ENCODE measurements at regions not wholly inside any gene's neighbourhood (a gene's known extent, or its start where the extent isn't known, plus 50 kb on each side); places are given as distances from the start of the nearest gene placed in this dataset.

DNA sequence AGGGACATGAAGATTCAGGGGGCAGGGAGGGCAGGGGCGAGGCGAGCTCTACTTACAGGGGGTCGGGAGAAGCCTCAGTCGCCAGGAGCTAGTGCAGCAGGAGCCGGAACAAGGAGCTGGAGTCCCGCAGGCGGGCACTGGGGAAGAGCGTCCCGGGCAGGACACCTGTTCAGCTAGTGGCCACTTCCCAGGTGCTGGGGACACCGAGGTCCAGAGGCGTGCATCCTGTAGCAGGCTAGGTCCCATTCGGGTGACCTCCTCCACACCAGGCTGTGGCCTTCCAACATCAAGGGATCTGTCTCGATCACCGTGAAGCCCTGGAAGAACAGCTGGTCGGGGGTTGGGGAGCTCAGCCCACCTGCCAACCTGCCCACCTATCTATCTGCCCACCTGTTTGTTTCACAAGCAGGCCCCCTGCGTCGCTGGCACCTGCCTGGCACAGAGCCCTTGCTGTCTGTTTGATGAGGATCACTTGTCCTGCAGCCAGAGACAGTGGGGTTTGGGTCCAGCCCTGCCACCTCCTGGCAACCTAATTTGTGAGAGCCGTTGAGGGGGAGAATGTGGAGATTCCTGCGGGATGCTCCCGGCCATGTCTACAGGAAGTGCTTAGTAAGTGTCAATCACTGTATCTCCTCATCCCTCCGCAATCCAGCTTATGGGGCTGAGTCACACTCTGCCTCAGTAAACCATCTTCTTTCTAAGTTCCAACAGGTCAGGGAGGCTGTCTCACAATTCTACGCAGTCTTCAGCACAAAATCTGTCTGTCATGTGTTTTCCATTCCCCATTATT lies 940.9 kb downstream of the BRD1 start:
- no peak for DNase-seq (ENCODE audit: low read depth in 3 of 3)

DNA sequence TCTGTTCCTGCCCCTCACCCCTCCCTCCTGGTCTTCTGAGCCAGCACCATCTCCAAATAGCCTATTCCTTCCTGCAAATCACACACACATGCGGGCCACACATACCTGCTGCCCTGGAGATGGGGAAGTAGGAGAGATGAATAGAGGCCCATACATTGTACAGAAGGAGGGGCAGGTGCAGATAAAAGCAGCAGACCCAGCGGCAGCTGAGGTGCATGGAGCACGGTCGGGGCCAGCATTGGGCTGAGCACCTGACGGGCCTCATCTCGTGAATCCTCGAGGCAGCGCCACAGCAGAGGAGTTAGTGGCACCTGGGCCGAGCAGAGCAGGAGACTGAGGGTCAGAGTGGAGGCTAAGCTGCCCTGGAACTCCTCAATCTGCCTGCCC lies 941.8 kb downstream of the BRD1 start:
- no peak for DNase-seq (ENCODE audit: low read depth in 3 of 3)

DNA sequence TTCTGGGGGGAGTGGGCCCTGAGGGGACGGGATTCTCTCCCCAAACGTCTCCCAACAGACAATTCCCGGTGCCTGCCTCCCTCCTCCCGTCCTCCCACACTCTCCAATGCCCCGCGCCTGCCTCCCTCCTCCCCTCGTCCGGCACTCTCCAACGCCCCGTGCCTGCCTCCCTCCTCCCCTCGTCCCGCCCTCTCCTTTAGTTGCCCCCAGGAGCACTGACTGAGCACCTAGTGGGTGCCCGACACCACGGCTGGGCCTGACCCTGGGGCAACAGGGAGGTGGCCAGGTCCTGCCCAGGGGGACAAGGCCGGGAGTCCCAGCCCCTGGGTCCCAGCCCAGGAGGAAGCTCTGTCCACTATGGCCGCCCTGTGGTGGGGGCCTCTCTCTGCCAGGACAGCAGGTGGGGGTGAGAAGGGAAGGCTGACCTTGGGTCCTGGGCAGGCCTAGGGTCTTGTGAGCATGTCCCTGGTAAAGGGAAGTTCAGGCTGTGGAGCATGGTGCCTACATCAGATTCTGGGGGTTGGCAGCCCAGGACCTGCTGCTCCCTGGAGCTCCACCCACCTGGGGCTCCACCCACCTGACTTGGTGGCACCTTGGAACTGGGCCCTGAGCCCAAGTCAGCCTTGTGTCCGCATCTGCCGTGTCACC lies 942.3 kb downstream of the BRD1 start:
- DNase-seq (ENCODE audit: low read depth in 3 of 3), result no peak

DNA sequence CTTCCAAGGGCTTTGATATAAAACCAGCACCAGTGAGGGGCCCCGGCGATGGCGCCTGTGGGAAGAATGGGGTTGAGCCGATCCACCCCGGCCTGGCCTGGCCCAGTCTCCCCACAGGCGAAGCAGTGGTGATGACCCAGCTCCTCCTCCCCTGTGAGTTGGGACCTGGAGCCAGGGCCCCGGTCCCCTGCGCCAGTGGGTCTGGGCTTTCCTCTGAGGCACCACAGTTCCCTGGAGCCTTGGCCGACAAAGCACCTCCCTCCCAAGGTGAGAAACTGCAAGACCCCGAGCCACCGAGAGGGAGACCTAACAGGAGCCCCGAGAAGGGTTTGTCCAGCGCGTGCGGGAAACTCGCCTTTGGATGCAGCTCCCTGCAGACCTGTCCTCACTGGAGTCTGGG lies 942.9 kb downstream of the BRD1 start:
- no peak for DNase-seq (ENCODE audit: low read depth in 3 of 3)

DNA sequence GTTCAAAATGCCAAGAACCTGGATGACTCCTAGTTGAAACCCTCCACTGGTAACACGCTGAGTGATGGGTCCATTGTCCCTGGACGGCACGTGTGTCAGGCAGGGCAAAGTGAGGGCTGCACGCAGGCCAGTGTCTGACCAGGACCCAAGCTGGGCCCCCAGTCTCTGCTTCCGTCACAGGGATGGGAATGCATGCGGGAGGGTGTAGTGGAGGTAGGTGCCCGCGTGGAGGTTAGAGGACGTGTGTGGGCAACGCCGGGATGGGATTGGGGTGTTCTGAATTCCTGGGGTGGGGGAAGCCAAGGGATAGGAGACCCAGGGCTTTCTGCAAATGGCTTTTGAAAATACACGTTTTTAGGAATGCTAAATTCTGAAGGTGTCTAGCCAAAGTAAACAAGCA lies 943.3 kb downstream of the BRD1 start:
- no peak for DNase-seq (ENCODE audit: low read depth in 3 of 3)

DNA sequence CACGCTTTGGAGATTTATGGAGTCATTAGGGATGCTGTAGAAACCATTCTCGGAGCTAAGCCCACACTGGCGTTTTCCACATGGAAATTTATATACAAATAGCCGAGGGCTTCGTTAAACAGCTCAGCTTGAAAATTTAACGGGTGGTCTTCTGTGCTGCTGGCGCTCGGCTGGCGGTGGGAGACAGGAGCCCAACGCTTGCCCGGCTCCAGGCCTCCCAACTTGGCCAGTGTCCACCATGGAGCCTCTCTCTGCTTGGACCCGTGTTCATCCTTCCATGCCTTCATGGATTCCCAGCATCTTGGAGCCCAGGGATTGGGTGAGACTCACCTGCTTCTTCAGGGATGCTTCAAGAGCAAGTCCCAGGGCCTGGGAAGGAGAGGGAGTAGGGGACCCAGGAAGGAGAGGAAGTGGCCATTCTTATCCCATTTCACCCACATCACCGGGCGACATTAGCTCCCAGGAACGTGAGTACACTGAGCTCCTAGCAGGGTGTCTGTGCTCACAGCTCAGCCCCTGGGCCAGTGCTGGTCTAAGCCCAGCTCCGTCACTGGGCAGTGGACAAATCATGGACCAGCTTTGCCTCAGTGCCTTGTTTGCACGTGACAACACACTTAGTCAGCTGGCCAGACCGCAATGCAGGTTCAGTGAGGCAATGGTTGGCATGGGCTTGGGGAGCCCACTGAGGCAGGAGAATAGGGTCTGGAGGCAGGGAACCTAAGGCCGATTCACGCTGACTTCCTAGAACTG lies 944.3 kb downstream of the BRD1 start:
- no peak for DNase-seq (ENCODE audit: low read depth in 3 of 3)

DNA sequence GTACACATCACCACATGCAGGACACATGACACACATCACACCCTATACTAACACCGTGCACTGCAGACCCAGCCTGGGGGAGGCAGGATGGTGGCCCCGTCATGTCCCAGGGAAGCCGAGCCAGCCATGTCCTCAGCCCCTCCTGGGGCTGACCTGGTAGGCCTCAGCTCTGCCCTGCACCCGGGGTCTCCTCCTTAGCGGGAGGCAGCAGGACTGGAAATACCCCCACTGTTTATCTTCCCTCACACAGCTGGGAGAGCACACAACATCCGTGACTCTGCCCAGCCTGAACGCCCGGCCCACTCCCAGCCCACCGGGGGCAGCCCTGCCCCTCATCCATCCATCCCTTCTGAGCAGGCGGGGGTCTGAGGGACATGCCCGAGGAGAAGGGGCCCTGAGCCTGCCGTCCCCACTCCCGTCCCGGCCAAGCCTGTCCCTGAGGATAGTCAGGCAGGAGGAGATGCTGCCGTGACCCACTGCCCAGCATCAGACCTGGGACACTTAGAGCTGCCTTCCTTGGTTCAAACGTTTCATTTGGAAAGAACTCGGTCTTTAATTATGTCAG lies 945.0 kb downstream of the BRD1 start:
- DNase-seq (ENCODE audit: low read depth in 3 of 3), result no peak

DNA sequence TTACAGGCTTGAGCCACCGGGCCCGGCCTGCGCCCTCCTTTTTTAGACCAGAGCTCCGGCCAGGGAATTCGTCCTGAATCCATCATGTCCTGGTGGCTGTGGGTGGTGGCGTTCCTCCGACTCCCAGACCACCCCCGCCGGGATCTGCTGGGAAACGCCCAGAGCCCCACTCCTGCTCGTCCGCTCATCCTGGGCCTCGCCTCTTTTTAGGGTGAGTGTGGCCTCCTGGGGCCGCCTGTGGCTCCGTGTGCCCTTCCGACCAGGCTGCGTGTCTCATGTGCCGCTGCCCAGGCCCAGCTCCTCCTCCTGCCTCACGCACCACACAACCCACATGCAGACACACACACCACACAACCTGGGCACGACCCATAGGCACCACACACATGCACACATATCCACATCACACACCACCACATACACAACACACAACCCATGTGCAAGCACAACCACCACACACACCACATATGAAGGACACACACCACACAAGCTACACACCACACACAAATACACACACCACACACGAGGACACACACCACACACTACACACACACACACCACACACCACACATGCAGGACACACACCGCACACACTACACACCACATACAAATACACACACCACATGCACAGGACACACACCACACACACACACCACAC lies 946.2 kb downstream of the BRD1 start:
- no peak for DNase-seq (ENCODE audit: low read depth in 3 of 3)

DNA sequence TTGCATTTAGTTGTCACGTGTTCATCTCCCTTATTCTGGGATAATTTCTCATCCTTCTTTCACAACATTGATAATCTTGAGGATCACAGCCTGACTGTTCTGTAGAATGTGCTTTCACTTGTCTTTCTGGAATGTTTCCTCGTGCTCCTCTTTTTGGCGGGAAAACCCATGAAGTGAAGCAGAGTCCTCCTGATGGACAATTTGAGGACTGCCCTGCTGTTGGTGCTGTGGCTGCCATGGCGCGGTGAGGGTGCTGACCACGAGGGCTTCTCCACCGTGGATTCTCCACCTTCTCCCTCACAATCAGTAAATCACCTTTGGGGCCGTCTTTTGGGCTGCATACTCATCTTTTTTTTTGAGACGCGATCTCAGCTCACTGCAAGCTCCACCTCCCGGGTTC lies 946.9 kb downstream of the BRD1 start:
- no peak for DNase-seq (ENCODE audit: low read depth in 3 of 3)

DNA sequence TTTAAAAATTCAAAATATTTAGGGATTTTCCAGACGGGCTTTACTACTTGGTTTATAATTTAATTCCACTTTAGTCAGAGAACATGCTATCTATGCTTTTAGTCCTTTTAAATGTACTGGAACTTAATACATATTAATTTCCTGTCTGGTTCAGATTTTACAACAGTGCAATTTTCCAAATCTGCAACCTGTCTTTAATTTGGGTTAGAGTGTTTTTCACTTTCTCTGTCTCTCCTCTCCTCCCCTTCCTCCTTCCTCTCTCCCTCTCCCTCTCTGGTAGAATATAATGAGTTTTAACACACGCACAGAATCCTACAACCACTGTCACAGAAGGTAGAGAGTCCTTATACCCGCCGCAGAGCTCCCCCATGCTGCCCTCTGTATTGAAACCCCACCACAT lies 950.7 kb downstream of the BRD1 start:
- DNase-seq (ENCODE audit: low read depth in 3 of 3), result no peak

DNA sequence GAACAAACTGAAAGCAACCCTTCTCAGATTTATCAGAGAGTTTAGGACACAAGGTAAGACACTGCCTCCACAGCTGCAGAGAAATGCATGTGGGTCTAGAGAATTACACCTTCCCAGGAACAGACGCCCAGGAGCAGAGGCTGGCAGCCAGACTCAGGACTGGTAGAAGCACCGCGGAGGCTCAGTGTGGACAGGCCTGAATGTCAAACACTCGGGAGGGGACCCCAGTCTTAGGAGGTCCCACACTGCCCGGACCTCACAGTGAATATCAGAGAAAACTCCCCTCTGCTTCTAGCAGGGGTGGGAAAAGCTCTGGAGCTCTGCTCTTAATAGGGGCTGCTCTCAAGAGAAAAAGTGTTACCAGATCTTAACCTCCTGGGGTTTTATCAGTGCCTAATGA lies 952.7 kb downstream of the BRD1 start:
- no peak for DNase-seq (ENCODE audit: low read depth in 3 of 3)

DNA sequence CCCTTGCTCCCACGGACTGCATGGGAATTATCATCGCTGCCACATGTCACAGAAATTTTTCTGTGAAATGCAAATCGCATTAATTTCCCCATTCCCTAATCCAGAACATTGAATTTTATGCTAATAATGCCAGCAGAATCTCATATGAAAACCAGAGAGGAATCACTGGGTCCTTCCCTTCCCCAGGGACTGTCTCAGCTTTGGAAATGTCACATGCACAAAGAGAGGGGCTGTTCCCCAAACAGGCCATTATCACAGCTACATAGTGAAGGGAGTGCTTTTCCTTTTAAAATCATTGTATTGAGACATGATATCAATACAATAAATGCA lies 954.5 kb downstream of the BRD1 start:
- no peak for DNase-seq (ENCODE audit: low read depth in 3 of 3)

DNA sequence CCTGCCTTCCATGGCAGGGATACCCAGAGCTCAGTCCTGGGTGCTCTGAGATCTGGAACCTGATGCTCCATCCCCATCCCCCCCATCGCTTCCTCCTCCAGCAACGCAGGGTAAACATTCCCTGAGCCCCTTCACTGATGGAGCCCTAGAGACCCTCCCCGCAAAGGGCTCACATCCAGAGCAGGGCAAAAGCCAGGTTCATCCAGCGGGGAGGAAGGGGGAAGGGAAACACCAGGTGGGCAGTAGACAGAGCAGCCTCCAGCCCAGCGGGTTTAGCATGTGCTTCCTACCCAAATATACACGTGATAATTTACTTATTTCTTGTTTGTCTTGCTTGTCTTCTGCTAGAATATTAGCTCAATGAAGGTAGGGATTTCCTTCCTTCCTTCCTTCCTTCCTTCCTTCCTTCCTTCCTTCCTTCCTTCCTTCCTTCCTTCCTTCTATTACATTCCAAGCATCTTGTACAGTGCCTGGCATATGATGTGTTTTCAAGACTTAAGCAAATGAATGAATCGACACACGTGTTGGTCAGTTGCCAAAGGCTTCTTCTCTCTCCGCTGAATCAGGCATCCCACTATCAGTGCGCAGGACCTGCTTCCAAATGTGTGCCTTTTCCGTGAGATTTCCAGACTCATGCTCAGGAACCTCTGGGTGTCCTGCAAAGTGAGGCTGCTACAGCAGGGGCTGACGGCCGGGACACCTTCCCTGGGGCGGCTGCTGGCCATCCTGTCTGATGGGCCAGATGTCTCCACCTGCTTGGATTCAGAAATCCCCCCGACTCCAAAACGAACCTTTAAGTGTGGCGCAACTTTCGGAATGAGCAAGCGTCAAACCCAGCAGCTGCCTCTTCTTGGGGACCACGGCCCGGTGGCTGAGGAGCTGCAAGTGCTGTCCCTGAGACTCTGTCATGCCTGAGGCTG lies 955.1 kb downstream of the BRD1 start:
- no peak for DNase-seq (ENCODE audit: low read depth in 3 of 3)

DNA sequence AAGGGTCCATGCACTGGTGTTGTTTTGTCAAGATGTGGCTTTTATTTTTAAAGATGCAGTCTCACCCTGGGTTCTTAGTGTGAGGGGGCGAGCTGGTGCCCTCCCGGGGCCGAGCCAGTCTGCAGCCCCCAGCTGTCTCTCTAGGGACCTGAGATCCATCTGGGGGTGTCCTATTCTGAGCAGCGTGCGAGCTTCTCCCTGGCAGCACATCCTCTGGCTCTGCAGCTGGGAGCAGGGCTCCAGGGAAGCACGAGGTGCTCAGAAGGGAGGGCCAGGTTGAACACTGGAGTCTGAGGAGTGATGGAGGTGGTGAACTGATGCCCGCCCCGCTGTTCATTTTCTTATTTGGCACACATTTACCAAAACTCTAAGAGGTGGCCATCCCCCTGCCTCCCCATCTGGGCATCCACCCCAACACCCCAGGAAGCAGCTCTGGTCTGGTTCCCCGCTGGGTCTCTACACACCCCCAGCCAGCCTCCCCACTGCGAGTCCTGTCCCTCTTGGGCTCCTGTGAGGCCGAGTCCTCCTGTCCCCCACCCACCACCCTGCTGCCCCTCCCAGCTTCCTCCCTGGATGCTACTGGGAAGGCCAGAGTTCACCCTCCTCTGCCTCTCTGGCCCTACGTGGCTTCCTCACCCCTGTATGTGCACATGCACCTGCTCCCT lies 956.4 kb downstream of the BRD1 start:
- DNase-seq (ENCODE audit: low read depth in 3 of 3), result no peak

DNA sequence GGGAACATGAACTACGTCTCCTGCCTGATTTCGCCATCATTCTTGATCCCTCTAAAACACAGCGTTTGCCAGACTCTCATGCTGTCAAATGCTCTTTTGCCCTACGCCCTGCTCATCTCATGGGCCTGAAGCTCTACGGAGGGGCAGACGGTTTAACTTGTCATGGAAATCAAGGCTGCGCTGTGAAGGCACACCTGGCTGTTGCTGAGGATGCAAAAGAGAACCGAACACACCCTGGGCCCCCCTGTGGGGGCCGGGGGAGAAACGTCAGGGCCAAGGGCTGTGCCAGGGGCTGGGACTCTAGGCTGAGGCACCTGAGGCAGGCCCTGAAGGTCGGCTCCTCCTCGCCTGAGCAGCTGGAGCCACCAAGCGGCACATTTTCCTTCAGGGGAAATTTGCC lies 957.2 kb downstream of the BRD1 start:
- no peak for DNase-seq (ENCODE audit: low read depth in 3 of 3)

DNA sequence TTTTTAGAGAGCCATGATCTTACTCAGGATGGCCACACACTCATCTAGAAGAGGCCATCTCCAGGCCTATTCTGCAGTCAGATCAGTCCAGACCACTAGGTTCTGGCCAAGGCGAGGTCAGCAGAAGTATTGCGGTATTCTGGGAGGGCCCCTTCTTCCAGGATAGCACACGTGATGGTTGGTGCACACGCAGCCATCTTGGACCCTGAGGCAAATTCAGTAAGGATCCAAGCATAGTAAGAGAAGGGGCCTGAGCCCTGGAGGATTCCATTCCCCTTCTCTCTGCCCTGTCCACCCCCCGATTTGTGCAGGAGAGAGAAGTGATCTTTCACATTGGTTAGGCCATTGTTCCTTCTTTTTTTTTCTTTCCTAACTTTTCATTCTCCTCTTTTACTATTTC lies 957.9 kb downstream of the BRD1 start:
- DNase-seq (ENCODE audit: low read depth in 3 of 3), result no peak

DNA sequence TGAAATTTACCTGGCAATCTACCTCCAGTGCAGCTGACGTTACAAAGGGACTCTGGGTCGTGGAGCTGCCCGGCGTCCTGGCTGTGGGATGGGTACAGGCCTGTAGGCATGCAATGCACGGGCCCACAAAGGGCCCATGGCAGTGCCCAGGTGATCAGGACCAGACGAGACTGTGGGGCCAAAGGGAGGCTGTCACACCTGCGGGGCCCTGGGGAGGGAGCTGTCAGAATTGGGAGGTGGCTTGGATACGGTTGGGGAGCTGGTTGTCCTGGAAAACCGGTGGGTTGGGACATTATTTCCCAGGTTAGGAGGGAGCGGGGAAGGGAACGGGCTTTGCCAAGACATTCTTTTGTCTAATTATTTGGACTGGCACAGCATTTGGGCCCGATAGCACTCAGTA lies 958.5 kb downstream of the BRD1 start:
- DNase-seq (ENCODE audit: low read depth in 3 of 3), result no peak

DNA sequence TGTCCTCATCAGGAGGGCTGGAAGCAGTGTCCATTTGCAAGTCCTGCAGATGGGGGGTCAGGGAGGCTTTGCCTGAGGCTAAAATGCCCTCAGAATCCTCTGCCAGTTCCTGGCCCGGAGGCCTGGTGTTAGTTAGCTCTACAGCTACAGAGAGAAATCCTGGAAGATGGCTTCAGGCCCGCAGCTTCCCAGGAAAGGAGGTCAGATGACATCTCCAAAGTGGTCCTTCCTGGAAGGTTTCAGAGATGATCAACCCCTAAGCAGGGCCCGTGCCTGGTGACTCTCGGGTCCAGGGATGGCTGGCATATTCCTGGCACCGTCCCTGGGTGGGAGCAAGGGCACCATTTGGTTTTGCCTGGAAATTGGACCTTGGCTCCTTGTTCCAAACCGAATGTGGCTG lies 959.1 kb downstream of the BRD1 start:
- no peak for DNase-seq (ENCODE audit: low read depth in 3 of 3)

DNA sequence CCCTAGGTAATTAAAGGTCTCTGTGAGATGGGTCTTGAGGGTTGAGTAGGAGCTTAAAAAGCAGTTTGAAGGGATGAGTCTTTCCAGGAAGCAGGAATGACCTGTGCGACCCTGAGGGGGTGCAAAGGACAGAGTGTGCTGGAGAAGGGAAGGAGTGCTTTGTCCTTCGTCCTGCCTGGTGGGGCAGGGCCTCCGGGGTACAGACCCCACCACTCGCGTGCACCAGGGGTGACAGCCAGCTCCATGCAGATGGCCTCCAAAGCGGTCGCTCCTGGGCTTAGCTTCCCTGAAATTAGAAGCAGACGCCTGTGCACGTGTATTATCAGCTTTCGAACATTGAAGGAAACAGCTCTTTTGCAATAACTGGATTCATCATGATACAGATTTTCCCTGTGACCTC lies 959.8 kb downstream of the BRD1 start:
- no peak for DNase-seq (ENCODE audit: low read depth in 3 of 3)

DNA sequence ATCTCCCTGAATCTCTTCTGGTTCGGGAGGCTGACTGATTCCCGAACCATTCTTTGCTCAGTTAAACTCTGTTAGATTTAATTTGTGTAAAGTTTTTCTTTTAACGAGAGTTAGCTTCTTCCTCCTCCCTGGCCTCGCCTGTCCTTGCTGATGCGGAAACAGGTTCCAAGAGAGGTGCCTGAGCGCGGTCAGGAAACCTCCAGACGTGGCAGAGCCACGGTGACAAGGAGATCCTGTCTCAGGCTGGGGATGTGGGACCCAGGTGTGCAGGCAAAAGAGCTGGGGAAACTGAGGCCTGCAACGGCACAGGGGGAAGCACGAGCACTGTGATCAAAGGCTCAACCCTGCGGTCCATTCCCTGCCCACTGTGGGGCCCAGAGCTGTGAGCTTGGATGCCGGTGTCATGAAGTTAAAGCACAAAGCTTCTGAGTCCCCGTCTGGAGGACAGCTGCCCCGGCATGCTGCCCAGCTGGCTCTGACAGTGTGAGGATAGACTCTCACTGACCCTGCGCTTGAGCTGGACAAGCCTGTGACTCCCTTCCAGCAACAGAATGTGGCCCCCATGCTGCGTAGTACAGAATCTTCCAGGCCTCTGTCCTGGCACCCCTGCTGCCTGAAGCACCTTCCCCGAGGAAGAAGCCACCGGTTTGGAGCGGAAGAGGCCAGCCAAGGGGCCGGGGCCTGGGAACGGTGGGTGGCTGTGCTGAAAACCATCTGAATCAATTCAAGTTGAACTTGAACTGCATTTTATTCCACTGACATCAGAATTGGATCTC lies 960.6 kb downstream of the BRD1 start:
- DNase-seq (ENCODE audit: low read depth in 3 of 3), result no peak
